Endothelial cell of umbilical vein (primary cell): ENCODE measurements at regions not wholly inside any gene's neighbourhood (a gene's known extent, or its start where the extent isn't known, plus 50 kb on each side); places are given as distances from the start of the nearest gene placed in this dataset.
"Not testable (repeated sequence)": the region's sequence is repeated elsewhere in the genome, so short reads cannot be mapped to it uniquely, and the experiment has no call there.

Experiments
- BruUV-seq: library from RNA; stranded (reverse); fragments of 400-500 nt; replicated peaks from 2 replicates; lab custom pipeline; 2021; lab: Mats Ljungman, UMichigan
- CTCF ChIA-PET: fragments of 300-600, 350-600 bp; sonication (Branson Sonifier 250); formaldehyde crosslinking; loops from one replicate; lab custom pipeline; 2021; ENCODE audit warnings: antibody characterized with exemption, inconsistent platforms; lab: Charles Lee
- POLR2A ChIA-PET: fragments of 300-600, 350-600 bp; sonication (Branson Sonifier 250); formaldehyde crosslinking; loops from one replicate; lab custom pipeline; 2021; ENCODE audit warnings: antibody characterized with exemption, inconsistent platforms; lab: Charles Lee
- DNase-seq: peaks from one replicate; pipeline ENCODE4 v3.0.0-alpha.2; 2011; ENCODE audit warnings: low read depth, low spot score
- FAIRE-seq: peaks from 2 replicates; lab custom pipeline; 2011; peaks lifted over from hg19 to GRCh38; lab: Jason Lieb, UNC
- H2AFZ ChIP-seq: 2 replicates; pipeline ENCODE4 v1.6.0; 2012; ENCODE audit warnings: low read depth, low read length, control low read depth, inconsistent platforms
- H3K27ac ChIP-seq: 2 replicates; pipeline ENCODE4 v1.5.1; 2011; ENCODE audit warnings: low read depth, mild to moderate bottlenecking, control low read depth, low read length, moderate library complexity; ENCODE audit not compliant: insufficient read depth
- H3K27me3 ChIP-seq, 2 experiments: 2 replicates each; pipeline versions ENCODE4 v1.6.0 to v1.6.1; 2011; ENCODE audit warnings: low read length in 2 of 2, mixed read lengths in 1 of 2; ENCODE audit not compliant: control insufficient read depth in 2 of 2, insufficient read depth in 2 of 2
- H3K36me3 ChIP-seq, 2 experiments: 2 replicates in 1 of 2; 3 replicates in 1 of 2; pipeline ENCODE4 v1.5.1; 2011; ENCODE audit warnings: low read length in 2 of 2, mild to moderate bottlenecking in 1 of 2, moderate library complexity in 1 of 2; ENCODE audit not compliant: control insufficient read depth in 2 of 2, insufficient read depth in 2 of 2; ENCODE audit errors: extremely low read depth in 1 of 2
- H3K4me1 ChIP-seq: 3 replicates; pipeline ENCODE4 v1.5.1; 2011; ENCODE audit warnings: mild to moderate bottlenecking, low read length; ENCODE audit not compliant: control insufficient read depth, insufficient read depth; ENCODE audit errors: extremely low read depth
- H3K4me2 ChIP-seq: 2 replicates; pipeline ENCODE4 v1.6.1; 2011; ENCODE audit warnings: low read length, control low read depth, mixed read lengths; ENCODE audit not compliant: insufficient read depth
- H3K4me3 ChIP-seq, 3 experiments: fragments of 200-600 bp in 1 of 3; sonication (generic), shearing (Covaris generic) in 1 of 3; replicated peaks in 1 of 3; 2 replicates each; pipeline ENCODE4 v1.5.1; 2011 to 2016; ENCODE audit warnings: control low read depth in 3 of 3, low read length in 3 of 3, mild to moderate bottlenecking in 2 of 3, inconsistent platforms in 1 of 3, low read depth in 1 of 3, moderate library complexity in 1 of 3; ENCODE audit not compliant: insufficient read depth in 1 of 3
- H3K79me2 ChIP-seq: 2 replicates; pipeline ENCODE4 v1.6.0; 2012; ENCODE audit warnings: low read length, inconsistent platforms; ENCODE audit not compliant: control insufficient read depth, insufficient read depth
- H3K9ac ChIP-seq: replicated peaks from 2 replicates; pipeline ENCODE3; 2011; ENCODE audit warnings: low read length, control low read depth; ENCODE audit not compliant: insufficient read depth; ENCODE audit errors: extremely low read depth
- H3K9me1 ChIP-seq: replicated peaks from 3 replicates; pipeline ENCODE4 v1.6.0; 2011; ENCODE audit warnings: mild to moderate bottlenecking, low read length; ENCODE audit not compliant: control insufficient read depth, insufficient read depth; ENCODE audit errors: extremely low read depth
- H3K9me3 ChIP-seq: replicated peaks from 2 replicates; pipeline ENCODE4 v1.5.1; 2012; ENCODE audit warnings: low read length, inconsistent platforms; ENCODE audit not compliant: control insufficient read depth, insufficient read depth
- H4K20me1 ChIP-seq: replicated peaks from 2 replicates; pipeline ENCODE3; 2011; ENCODE audit warnings: mild to moderate bottlenecking, low read length; ENCODE audit not compliant: control insufficient read depth, insufficient read depth; ENCODE audit errors: extremely low read depth
- EZH2 ChIP-seq: IDR thresholded peaks from 2 replicates; pipeline ENCODE4 v1.6.1; 2012; ENCODE audit warnings: borderline replicate concordance, low read depth, mild to moderate bottlenecking, moderate library complexity, low read length, inconsistent platforms; ENCODE audit not compliant: severe bottlenecking
- FOS ChIP-seq: IDR thresholded peaks from 2 replicates; pipeline ENCODE4 v1.6.1; 2011; ENCODE audit warnings: mild to moderate bottlenecking, low read length, moderate library complexity, borderline replicate concordance; ENCODE audit not compliant: insufficient read depth
- GATA2 ChIP-seq: IDR thresholded peaks from 2 replicates; pipeline ENCODE4 v1.7.0; 2011; ENCODE audit warnings: low read depth, mild to moderate bottlenecking, moderate library complexity, mixed read lengths, low read length; ENCODE audit not compliant: insufficient read length, insufficient read depth
- JUN ChIP-seq: IDR thresholded peaks from 2 replicates; pipeline ENCODE4 v1.6.1; 2011; ENCODE audit warnings: borderline replicate concordance, low read depth; ENCODE audit not compliant: insufficient read length, insufficient read depth
- MYC ChIP-seq: IDR thresholded peaks from one replicate; pipeline ENCODE4 v1.6.1; 2011; ENCODE audit warnings: mild to moderate bottlenecking, low read depth, low read length
- POLR2A ChIP-seq: IDR thresholded peaks from 2 replicates; pipeline ENCODE4 v1.6.1; 2012; ENCODE audit warnings: low read depth, mild to moderate bottlenecking, control low read depth, low read length
- POLR2AphosphoS5 ChIP-seq: IDR thresholded peaks from 2 replicates; pipeline ENCODE4 v1.6.1; 2012; ENCODE audit warnings: low read depth, mild to moderate bottlenecking, control low read depth, low read length, moderate library complexity; ENCODE audit not compliant: insufficient read depth
- dilution Hi-C: fragments of 300-500 bp; cut with MboI; formaldehyde crosslinking; loops from one replicate; pipeline ENCODE4 v1.15.0; 2019; ENCODE audit warnings: low sequenced_read_pairs; ENCODE audit not compliant: extremely low pct_ligation_motif_present
- intact Hi-C: fragments of 100-400 bp; cut with micrococcal nuclease; formaldehyde crosslinking; loops from one replicate; pipeline ENCODE4 v1.10.0; 2022
- TF ChIP-seq, protein P1 (sequence below): IDR thresholded peaks from 2 replicates; pipeline ENCODE4 v1.6.1; 2011; ENCODE audit not compliant: insufficient read depth, insufficient read length
- TF ChIP-seq, protein P2 (sequence below), 2 donors: IDR thresholded peaks; 1 replicate in 1 of 2; 2 replicates in 1 of 2; pipeline ENCODE4 v1.5.1; 2011; ENCODE audit warnings: low read length in 2 of 2, mild to moderate bottlenecking in 2 of 2, moderate library complexity in 2 of 2, control low read depth in 1 of 2, inconsistent platforms in 1 of 2, low read depth in 1 of 2; ENCODE audit not compliant: insufficient read depth in 1 of 2; ENCODE audit errors: extremely low read depth in 1 of 2

DNA sequence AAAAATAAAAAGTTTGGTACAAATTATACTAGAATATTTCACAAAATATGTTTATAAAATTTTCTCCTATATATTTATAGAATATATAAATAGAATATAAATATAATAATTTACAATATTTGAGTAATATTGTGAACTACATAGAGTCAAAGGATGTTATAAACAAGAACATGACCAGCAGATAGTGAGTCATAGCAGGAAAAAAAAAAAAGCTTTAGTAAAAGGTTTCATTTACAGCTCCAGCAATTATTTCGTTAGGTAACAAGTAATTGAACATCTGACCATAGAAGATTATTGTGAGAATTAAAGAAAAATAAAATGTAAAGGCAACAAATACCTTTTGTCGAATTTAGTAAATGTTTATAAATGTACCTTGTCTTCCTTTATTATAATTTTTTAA is 864.1 kb downstream of the PCDH17 start:
- Histone ChIP-seq H3K36me3 (no peaks in the 10 kb centered on the region), H4K20me1 (no peaks in the 10 kb centered on the region), H3K4me1 (no peaks in the 10 kb centered on the region), H3K27ac (no peak overlapping the region), H3K4me2 (no peak overlapping the region), H3K27me3 (no peaks in the 10 kb centered on the region), H3K79me2 (no peaks in the 10 kb centered on the region), H3K4me3 (no peak overlapping the region), H3K9me1 (peaks cover 2% of the 10 kb centered on the region), H2AFZ (no peak overlapping the region), H3K9ac (no peak overlapping the region), H3K9me3 (no peaks in the 10 kb centered on the region)
- POLR2A ChIA-PET = no interaction called here
- dilution Hi-C loops = no loop called here
- DNase-seq (no peak), FAIRE-seq (no peak)
- CTCF ChIA-PET = interaction anchor here (0.5 to 1.6 kb wide), 4 partner anchors 9 to 49 kb away, joined by 3 to 4 read pairs (median 4); no protein-coding TSS in a partner anchor
- no TSS peak for BruUV-seq
- TF ChIP-seq MYC = no peak
- TF ChIP-seq FOS = no peak
- no peak for TF ChIP-seq EZH2
- TF ChIP-seq, protein P1, sequence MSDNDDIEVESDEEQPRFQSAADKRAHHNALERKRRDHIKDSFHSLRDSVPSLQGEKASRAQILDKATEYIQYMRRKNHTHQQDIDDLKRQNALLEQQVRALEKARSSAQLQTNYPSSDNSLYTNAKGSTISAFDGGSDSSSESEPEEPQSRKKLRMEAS = no peak
- intact Hi-C loops = no loop called here

DNA sequence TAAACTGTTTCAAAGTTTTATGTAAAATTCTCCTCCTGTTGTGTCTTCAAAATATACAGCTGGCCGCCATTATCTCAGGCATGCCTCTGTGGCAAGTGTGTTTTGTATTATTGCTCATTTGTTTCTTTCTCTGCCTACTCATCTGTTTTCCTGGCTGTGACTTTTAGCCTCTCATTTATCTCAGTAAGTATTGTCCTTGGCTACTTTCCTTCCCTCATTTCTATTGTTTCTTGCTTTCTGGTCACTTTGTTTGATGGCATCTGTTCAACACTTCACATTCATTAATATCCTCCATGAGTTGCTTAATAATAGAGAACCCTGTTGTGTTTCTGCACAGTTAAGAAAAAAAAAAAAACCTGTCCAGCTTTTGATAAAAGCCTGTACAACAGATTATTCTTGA is 869.4 kb downstream of the PCDH17 start:
- Histone ChIP-seq H3K4me2 (no peak overlapping the region), H3K27me3 (no peaks in the 10 kb centered on the region), H3K79me2 (no peaks in the 10 kb centered on the region), H3K4me3 (no peak overlapping the region), H3K9me1 (peaks cover 2% of the 10 kb centered on the region), H3K27ac (no peak overlapping the region), H3K4me1 (no peaks in the 10 kb centered on the region), H4K20me1 (no peaks in the 10 kb centered on the region), H3K9me3 (no peaks in the 10 kb centered on the region), H3K9ac (no peak overlapping the region), H3K36me3 (no peaks in the 10 kb centered on the region), H2AFZ (no peak overlapping the region)
- intact Hi-C loops (no loop called here), dilution Hi-C loops (no loop called here)
- no TSS peak for BruUV-seq
- peak; percentile 22 for DNase-seq
- TF ChIP-seq, protein P2, sequence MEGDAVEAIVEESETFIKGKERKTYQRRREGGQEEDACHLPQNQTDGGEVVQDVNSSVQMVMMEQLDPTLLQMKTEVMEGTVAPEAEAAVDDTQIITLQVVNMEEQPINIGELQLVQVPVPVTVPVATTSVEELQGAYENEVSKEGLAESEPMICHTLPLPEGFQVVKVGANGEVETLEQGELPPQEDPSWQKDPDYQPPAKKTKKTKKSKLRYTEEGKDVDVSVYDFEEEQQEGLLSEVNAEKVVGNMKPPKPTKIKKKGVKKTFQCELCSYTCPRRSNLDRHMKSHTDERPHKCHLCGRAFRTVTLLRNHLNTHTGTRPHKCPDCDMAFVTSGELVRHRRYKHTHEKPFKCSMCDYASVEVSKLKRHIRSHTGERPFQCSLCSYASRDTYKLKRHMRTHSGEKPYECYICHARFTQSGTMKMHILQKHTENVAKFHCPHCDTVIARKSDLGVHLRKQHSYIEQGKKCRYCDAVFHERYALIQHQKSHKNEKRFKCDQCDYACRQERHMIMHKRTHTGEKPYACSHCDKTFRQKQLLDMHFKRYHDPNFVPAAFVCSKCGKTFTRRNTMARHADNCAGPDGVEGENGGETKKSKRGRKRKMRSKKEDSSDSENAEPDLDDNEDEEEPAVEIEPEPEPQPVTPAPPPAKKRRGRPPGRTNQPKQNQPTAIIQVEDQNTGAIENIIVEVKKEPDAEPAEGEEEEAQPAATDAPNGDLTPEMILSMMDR (IDR thresholded peaks at IDR 0.05; ENCODE audit: extremely low read depth in 1 of 2, insufficient read depth in 1 of 2, low read depth in 1 of 2, low read length in 2 of 2) = no peak
- TF ChIP-seq GATA2 (no peak), JUN (no peak), POLR2AphosphoS5 (no peak), POLR2A (no peak), EZH2 (no peak), MYC (no peak), FOS (no peak)
- TF ChIP-seq, protein P1 = no peak
- POLR2A ChIA-PET = no interaction called here
- FAIRE-seq = no peak
- CTCF ChIA-PET = no interaction called here

DNA sequence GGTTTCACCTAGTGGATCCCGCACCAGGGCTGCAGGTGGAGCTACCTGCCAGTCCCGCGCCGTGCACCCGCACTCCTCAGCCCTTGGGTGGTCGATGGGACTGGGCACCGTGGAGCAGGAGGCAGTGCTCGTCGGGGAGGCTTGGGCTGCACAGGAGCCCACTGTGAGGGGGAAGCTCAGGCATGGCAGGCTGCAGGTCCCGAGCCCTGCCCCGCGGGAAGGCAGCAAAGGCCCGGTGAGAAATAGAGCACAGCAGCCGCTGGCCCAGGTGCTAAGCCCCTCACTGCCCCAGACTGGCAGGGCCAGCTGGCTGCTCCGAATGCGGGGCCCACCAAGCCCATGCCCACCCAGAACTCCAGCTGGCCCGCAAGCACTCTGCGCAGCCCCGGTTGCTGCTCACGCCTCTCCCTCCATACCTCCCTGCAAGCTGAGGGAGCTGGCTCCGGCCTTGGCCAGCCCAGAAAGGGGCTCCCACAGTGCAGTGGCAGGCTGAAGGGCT is 872.7 kb downstream of the PCDH17 start:
- BruUV-seq, H3K4me2 ChIP-seq, DNase-seq, H3K27me3 ChIP-seq, H3K79me2 ChIP-seq, intact Hi-C loops, H3K9me3 ChIP-seq, H4K20me1 ChIP-seq, FAIRE-seq, dilution Hi-C loops, H3K27ac ChIP-seq, H3K9ac ChIP-seq, H3K36me3 ChIP-seq, POLR2A ChIA-PET, H3K9me1 ChIP-seq, H3K4me1 ChIP-seq, H2AFZ ChIP-seq, H3K4me3 ChIP-seq, CTCF ChIA-PET: not testable (repeated sequence)
